IMR-90 (cell line): ENCODE measurements at regions not wholly inside any gene's neighbourhood (a gene's known extent, or its start where the extent isn't known, plus 50 kb on each side); places are given as distances from the start of the nearest gene placed in this dataset.

ENCODE experiments used
- ATAC-seq: fragments of 200-7000 bp; cut with Tn5 transposase; 2 replicates; pipeline ENCODE4 v1.9.1; 2020; ENCODE audit warnings: low read depth, mild to moderate bottlenecking, moderate library complexity
- BruUV-seq: library from RNA; stranded (reverse); fragments of 400-500 nt; replicated peaks from 2 replicates; lab custom pipeline; 2021; lab: Mats Ljungman, UMichigan
- CTCF ChIA-PET: fragments of 300-600 bp; formaldehyde crosslinking; extraction: SDS; loops from one replicate; lab custom pipeline; 2021; ENCODE audit warnings: antibody characterized with exemption; lab: Yijun Ruan, JAX
- POLR2A ChIA-PET: fragments of 300-600 bp; sonication (Branson Sonifier 250); formaldehyde crosslinking; loops from one replicate; lab custom pipeline; 2022; ENCODE audit warnings: antibody characterized with exemption; ENCODE audit not compliant: unreplicated experiment; lab: Charles Lee
- DNase-seq: peaks from one replicate; pipeline ENCODE4 v3.0.0; 2013
- H2AFZ ChIP-seq: replicated peaks from 2 replicates; pipeline ENCODE3; 2013; ENCODE audit warnings: low read length, mild to moderate bottlenecking; ENCODE audit not compliant: poor library complexity
- H2AK5ac ChIP-seq: 2 replicates; pipeline ENCODE4 v1.6.1; 2013; ENCODE audit warnings: low read depth, low read length, inconsistent platforms
- H2AK9ac ChIP-seq: replicated peaks from 2 replicates; pipeline ENCODE3; 2013; ENCODE audit warnings: mild to moderate bottlenecking, low read depth, low read length, moderate library complexity; ENCODE audit not compliant: poor library complexity
- H2BK120ac ChIP-seq: 2 replicates; pipeline ENCODE4 v1.6.1; 2013; ENCODE audit warnings: low read depth, low read length, inconsistent platforms
- H2BK15ac ChIP-seq: 3 replicates; pipeline ENCODE4 v1.6.1; 2013; ENCODE audit warnings: low read depth, low read length, inconsistent platforms
- H2BK20ac ChIP-seq: 2 replicates; pipeline ENCODE4 v1.6.1; 2013; ENCODE audit warnings: low read depth, mild to moderate bottlenecking, inconsistent platforms, low read length, moderate library complexity
- H2BK5ac ChIP-seq: 2 replicates; pipeline ENCODE4 v1.6.1; 2013; ENCODE audit warnings: mild to moderate bottlenecking, low read depth, low read length, inconsistent platforms; ENCODE audit not compliant: poor library complexity, severe bottlenecking
- H3K14ac ChIP-seq: replicated peaks from 2 replicates; pipeline ENCODE4 v1.6.1; 2013; ENCODE audit warnings: low read depth, low read length, inconsistent platforms
- H3K18ac ChIP-seq: 2 replicates; pipeline ENCODE4 v1.6.1; 2013; ENCODE audit warnings: low read depth, low read length, control low read depth
- H3K23ac ChIP-seq: 2 replicates; pipeline ENCODE4 v1.6.1; 2013; ENCODE audit warnings: low read depth, low read length, inconsistent platforms
- H3K27ac ChIP-seq: 2 replicates; pipeline ENCODE4 v1.5.1; 2013; ENCODE audit warnings: mild to moderate bottlenecking, control low read depth, low read length; ENCODE audit not compliant: insufficient read depth
- H3K27me3 ChIP-seq: 2 replicates; pipeline ENCODE4 v1.6.1; 2013; ENCODE audit warnings: low read length; ENCODE audit not compliant: control insufficient read depth, insufficient read depth
- H3K36me3 ChIP-seq: 2 replicates; pipeline ENCODE4 v1.6.1; 2013; ENCODE audit warnings: low read length, mixed read lengths; ENCODE audit not compliant: control insufficient read depth, insufficient read depth
- H3K4ac ChIP-seq: 2 replicates; pipeline ENCODE4 v1.6.1; 2013; ENCODE audit warnings: low read depth, low read length, inconsistent platforms
- H3K4me1 ChIP-seq: 2 replicates; pipeline ENCODE4 v1.6.1; 2013; ENCODE audit warnings: low read length, mixed read lengths; ENCODE audit not compliant: control insufficient read depth, insufficient read depth
- H3K4me2 ChIP-seq: 2 replicates; pipeline ENCODE4 v1.6.1; 2013; ENCODE audit warnings: low read depth, mild to moderate bottlenecking, control low read depth, low read length, moderate library complexity
- H3K4me3 ChIP-seq: 2 replicates; pipeline ENCODE4 v1.5.1; 2013; ENCODE audit warnings: low read depth, mild to moderate bottlenecking, control low read depth, low read length, moderate library complexity; ENCODE audit not compliant: insufficient read depth
- H3K56ac ChIP-seq: 2 replicates; pipeline ENCODE4 v1.6.1; 2013; ENCODE audit warnings: low read length, inconsistent platforms; ENCODE audit not compliant: insufficient read depth; ENCODE audit errors: extremely low read depth
- H3K79me1 ChIP-seq, 2 experiments: 2 replicates each; pipeline ENCODE4 v1.6.1; 2013; ENCODE audit warnings: low read length in 2 of 2, inconsistent platforms in 1 of 2, low read depth in 1 of 2
- H3K9ac ChIP-seq: 2 replicates; pipeline ENCODE4 v1.6.1; 2013; ENCODE audit warnings: low read depth, low read length, control low read depth
- H3K9me1 ChIP-seq: 2 replicates; pipeline ENCODE4 v1.6.1; 2013; ENCODE audit warnings: low read length, inconsistent platforms; ENCODE audit not compliant: insufficient read depth
- H3K9me3 ChIP-seq: 2 replicates; pipeline ENCODE4 v1.6.1; 2013; ENCODE audit warnings: low read length; ENCODE audit not compliant: control insufficient read depth, insufficient read depth
- H4K20me1 ChIP-seq: 2 replicates; pipeline ENCODE4 v1.6.1; 2013; ENCODE audit warnings: low read length, inconsistent platforms; ENCODE audit not compliant: insufficient read depth
- H4K5ac ChIP-seq: 2 replicates; pipeline ENCODE4 v1.6.1; 2013; ENCODE audit warnings: mild to moderate bottlenecking, low read depth, low read length, control low read depth
- H4K8ac ChIP-seq, 2 experiments: 2 replicates each; pipeline ENCODE4 v1.6.1; 2013; ENCODE audit warnings: low read depth in 2 of 2, low read length in 2 of 2, control low read depth in 1 of 2, inconsistent platforms in 1 of 2
- H4K91ac ChIP-seq: 2 replicates; pipeline ENCODE4 v1.6.1; 2013; ENCODE audit warnings: low read depth, low read length, inconsistent platforms; ENCODE audit not compliant: insufficient read depth
- BHLHE40 ChIP-seq: fragments of 150-350 bp; IDR thresholded peaks from 2 replicates; pipeline ENCODE4 v1.6.1; 2016; ENCODE audit warnings: mild to moderate bottlenecking, low read depth, low read length
- CEBPB ChIP-seq: IDR thresholded peaks from 2 replicates; pipeline ENCODE4 v1.6.1; 2012; ENCODE audit warnings: low read depth, low read length, improper control_type of control experiment
- FOS ChIP-seq: fragments of 150-350 bp; IDR thresholded peaks from 2 replicates; pipeline ENCODE4 v1.6.1; 2016; ENCODE audit warnings: low read depth, low read length
- MAZ ChIP-seq: IDR thresholded peaks from 2 replicates; pipeline ENCODE4 v1.6.1; 2012; ENCODE audit warnings: low read depth, mild to moderate bottlenecking, low read length, improper control_type of control experiment, moderate library complexity, borderline replicate concordance
- MXI1 ChIP-seq: IDR thresholded peaks from 2 replicates; pipeline ENCODE4 v1.6.1; 2012; ENCODE audit warnings: low read depth, mild to moderate bottlenecking, low read length, moderate library complexity, borderline replicate concordance
- NFE2L2 ChIP-seq: fragments of 150-350 bp; IDR thresholded peaks from 2 replicates; pipeline ENCODE4 v1.6.1; 2016; ENCODE audit warnings: low read depth, mild to moderate bottlenecking, low read length
- POLR2A ChIP-seq: IDR thresholded peaks from 2 replicates; pipeline ENCODE4 v1.6.1; 2012; ENCODE audit warnings: mild to moderate bottlenecking, low read depth, low read length
- RAD21 ChIP-seq: IDR thresholded peaks from 2 replicates; pipeline ENCODE4 v1.6.1; 2012; ENCODE audit warnings: low read length, improper control_type of control experiment
- RCOR1 ChIP-seq: IDR thresholded peaks from 2 replicates; pipeline ENCODE4 v1.6.1; 2012; ENCODE audit warnings: mild to moderate bottlenecking, low read length, improper control_type of control experiment; ENCODE audit not compliant: insufficient replicate concordance
- RFX5 ChIP-seq: IDR thresholded peaks from 2 replicates; pipeline ENCODE4 v1.8.0; 2012; ENCODE audit warnings: low read depth, mild to moderate bottlenecking, low read length, moderate library complexity
- SMC3 ChIP-seq: fragments of 150-350 bp; IDR thresholded peaks from 2 replicates; pipeline ENCODE4 v1.6.1; 2016; ENCODE audit warnings: low read depth, mild to moderate bottlenecking, antibody characterized with exemption, low read length, moderate library complexity
- WGBS, 2 experiments: methylation state at CpG; one replicate each; pipeline versions ENCODE4 v1.1.5 to v1.1.7; 2013; ENCODE audit warnings: missing lambda C conversion rate in 2 of 2; ENCODE audit not compliant: insufficient read length in 1 of 2; ENCODE audit errors: extremely low coverage in 2 of 2; 5-methylcytosine and 5-hydroxymethylcytosine counted together
- dilution Hi-C: fragments of 300-500 bp; cut with HindIII; formaldehyde crosslinking; loops from one replicate; pipeline ENCODE4 v1.14.3; 2018; ENCODE audit warnings: low sequenced_read_pairs; ENCODE audit not compliant: unreplicated experiment
- in situ Hi-C: fragments of 300-500 bp; cut with MboI; formaldehyde crosslinking; loops from 3 replicates; pipeline ENCODE4 v1.14.3; 2019; ENCODE audit warnings: low sequenced_read_pairs, inconsistent platforms, mixed read lengths
- intact Hi-C: fragments of 100-400 bp; cut with micrococcal nuclease; formaldehyde crosslinking; loops from 2 replicates; pipeline ENCODE4 v1.10.0; 2022
- TF ChIP-seq, protein P1 (sequence below): fragments of 150-350 bp; IDR thresholded peaks from 2 replicates; pipeline ENCODE4 v1.6.1; 2017; ENCODE audit warnings: mild to moderate bottlenecking, antibody characterized with exemption, low read length, low read depth
- TF ChIP-seq, protein P2 (sequence below): fragments of 150-350 bp; IDR thresholded peaks from 2 replicates; pipeline ENCODE4 v1.6.1; 2016; ENCODE audit warnings: low read depth, mild to moderate bottlenecking, low read length, moderate library complexity, borderline replicate concordance
- TF ChIP-seq, protein P3 (sequence below): conservative IDR thresholded peaks from 2 replicates; pipeline ENCODE4 v1.5.1; 2012; ENCODE audit warnings: mild to moderate bottlenecking, low read depth, low read length, improper control_type of control experiment

DNA sequence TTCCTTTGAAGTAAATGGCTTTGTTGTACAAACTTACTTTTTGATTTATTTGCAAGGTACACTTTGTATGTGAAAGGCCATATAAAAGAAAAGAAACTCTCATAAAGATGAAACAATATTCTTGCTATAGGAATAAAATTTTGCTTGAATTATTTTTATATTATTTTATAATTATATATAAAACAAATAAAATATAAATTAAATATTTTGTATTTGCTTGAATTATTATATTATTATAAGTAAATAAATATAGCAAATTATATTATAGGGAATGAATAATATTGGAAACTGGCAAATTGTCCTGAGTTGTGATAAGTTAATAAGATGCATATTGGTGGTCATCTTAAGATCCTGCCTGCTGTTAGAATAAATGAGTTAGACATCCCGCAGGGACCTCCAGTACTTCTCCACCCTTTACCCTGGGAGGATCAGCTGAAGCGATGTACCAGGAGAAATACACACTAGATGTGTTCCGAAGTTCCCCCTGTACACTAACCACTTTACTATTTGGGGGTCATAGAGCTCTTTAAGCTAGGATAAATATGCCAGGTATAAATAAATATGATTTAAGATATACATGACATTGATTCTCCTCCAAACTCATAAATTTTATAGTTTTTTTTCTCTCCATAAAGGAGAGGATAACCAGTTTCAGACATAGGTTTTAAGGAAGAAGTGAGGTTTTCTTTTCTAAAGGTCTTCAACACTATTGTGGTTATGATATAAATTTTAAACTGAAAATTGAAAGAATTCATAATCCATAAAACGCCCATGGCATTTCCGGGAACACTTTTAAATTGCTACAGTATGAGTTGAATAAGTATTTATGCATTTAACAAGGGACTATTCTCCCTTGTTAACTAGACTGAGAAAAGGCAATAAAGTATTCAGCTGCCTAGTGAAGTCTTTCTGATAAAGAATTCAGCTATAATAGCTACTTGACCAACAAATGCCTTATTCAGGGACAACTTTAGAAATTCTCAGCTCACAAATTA is 486.3 kb upstream of the MARCKS start:
- Histone ChIP-seq H2BK120ac (no peak overlapping the region; the same call in 1 of the 2 replicates), H3K4me1 (peaks cover 1% of the 10 kb centered on the region), H2AK5ac (no peak overlapping the region), H3K9ac (no peak overlapping the region), H4K5ac (no peak overlapping the region), H2BK5ac (no peak overlapping the region), H3K9me3 (no peaks in the 10 kb centered on the region), H4K91ac (no peak overlapping the region), H3K56ac (no peak overlapping the region), H3K79me1 (no peaks in the 10 kb centered on the region; a peak in 1 of 4 replicates), H2AK9ac (no peak overlapping the region), H3K9me1 (peaks cover under 1% of the 10 kb centered on the region), H3K14ac (no peak overlapping the region), H3K4me2 (no peak overlapping the region), H4K20me1 (no peaks in the 10 kb centered on the region), H2AFZ (no peak overlapping the region), H2BK15ac (no peak overlapping the region), H3K23ac (no peak overlapping the region), H3K27me3 (no peaks in the 10 kb centered on the region), H2BK20ac (no peak overlapping the region), H3K4me3 (no peak overlapping the region), H4K8ac (no peak overlapping the region), H3K27ac (no peak overlapping the region), H3K36me3 (no peaks in the 10 kb centered on the region; the same call in 1 of the 2 replicates), H3K18ac (no peak overlapping the region), H3K4ac (no peak overlapping the region)
- WGBS, 2 experiments, result no CpG with 5 or more reads among the region's 5 CpGs
- ChIA-PET POLR2A (no interaction called here), CTCF (interaction anchor here (0.6 to 1.4 kb wide), 2 partner anchors 8 to 274 kb away, joined by 3 read pairs; no protein-coding TSS in a partner anchor)
- ATAC-seq (no peak), DNase-seq (no peak)
- in situ Hi-C loops (no loop called here), dilution Hi-C loops (no loop called here), intact Hi-C loops (no loop called here)
- no TSS peak for BruUV-seq
- no peak for TF ChIP-seq MXI1
- TF ChIP-seq FOS, result no peak
- no peak for TF ChIP-seq SMC3
- TF ChIP-seq, protein P1, sequence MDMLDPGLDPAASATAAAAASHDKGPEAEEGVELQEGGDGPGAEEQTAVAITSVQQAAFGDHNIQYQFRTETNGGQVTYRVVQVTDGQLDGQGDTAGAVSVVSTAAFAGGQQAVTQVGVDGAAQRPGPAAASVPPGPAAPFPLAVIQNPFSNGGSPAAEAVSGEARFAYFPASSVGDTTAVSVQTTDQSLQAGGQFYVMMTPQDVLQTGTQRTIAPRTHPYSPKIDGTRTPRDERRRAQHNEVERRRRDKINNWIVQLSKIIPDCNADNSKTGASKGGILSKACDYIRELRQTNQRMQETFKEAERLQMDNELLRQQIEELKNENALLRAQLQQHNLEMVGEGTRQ, result no peak
- TF ChIP-seq, protein P2, sequence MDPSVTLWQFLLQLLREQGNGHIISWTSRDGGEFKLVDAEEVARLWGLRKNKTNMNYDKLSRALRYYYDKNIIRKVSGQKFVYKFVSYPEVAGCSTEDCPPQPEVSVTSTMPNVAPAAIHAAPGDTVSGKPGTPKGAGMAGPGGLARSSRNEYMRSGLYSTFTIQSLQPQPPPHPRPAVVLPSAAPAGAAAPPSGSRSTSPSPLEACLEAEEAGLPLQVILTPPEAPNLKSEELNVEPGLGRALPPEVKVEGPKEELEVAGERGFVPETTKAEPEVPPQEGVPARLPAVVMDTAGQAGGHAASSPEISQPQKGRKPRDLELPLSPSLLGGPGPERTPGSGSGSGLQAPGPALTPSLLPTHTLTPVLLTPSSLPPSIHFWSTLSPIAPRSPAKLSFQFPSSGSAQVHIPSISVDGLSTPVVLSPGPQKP, result no peak
- TF ChIP-seq, protein P3, sequence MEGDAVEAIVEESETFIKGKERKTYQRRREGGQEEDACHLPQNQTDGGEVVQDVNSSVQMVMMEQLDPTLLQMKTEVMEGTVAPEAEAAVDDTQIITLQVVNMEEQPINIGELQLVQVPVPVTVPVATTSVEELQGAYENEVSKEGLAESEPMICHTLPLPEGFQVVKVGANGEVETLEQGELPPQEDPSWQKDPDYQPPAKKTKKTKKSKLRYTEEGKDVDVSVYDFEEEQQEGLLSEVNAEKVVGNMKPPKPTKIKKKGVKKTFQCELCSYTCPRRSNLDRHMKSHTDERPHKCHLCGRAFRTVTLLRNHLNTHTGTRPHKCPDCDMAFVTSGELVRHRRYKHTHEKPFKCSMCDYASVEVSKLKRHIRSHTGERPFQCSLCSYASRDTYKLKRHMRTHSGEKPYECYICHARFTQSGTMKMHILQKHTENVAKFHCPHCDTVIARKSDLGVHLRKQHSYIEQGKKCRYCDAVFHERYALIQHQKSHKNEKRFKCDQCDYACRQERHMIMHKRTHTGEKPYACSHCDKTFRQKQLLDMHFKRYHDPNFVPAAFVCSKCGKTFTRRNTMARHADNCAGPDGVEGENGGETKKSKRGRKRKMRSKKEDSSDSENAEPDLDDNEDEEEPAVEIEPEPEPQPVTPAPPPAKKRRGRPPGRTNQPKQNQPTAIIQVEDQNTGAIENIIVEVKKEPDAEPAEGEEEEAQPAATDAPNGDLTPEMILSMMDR, result no peak
- no peak for TF ChIP-seq RCOR1
- TF ChIP-seq RAD21, result no peak
- no peak for TF ChIP-seq NFE2L2
- TF ChIP-seq RFX5, result no peak
- no peak for TF ChIP-seq CEBPB
- no peak for TF ChIP-seq MAZ
- TF ChIP-seq BHLHE40, result no peak
- TF ChIP-seq POLR2A, result no peak
